OCI-LY3 (cell line): ENCODE measurements at regions not wholly inside any gene's neighbourhood (a gene's known extent, or its start where the extent isn't known, plus 50 kb on each side); places are given as distances from the start of the nearest gene placed in this dataset.

Experiments used
- H2AFZ ChIP-seq: fragments of 200-600, 300-600 bp; shearing (Covaris generic); 2 replicates; pipeline ENCODE4 v1.6.0; 2014; ENCODE audit warnings: antibody characterized with exemption, low read depth, low read length
- H3K27ac ChIP-seq: fragments of 200-600, 300-600 bp; sonication (generic); 2 replicates; pipeline ENCODE4 v1.5.1; 2014; ENCODE audit warnings: mild to moderate bottlenecking, low read length, moderate library complexity, mixed read lengths
- H3K27me3 ChIP-seq: fragments of 200-600, 300-600 bp; sonication (generic); 2 replicates; pipeline ENCODE4 v1.6.1; 2014; ENCODE audit warnings: low read depth, low read length, mixed read lengths
- H3K36me3 ChIP-seq: fragments of 200-600, 300-600 bp; sonication (generic); replicated peaks from 2 replicates; pipeline ENCODE3; 2014; ENCODE audit warnings: low read depth, low read length, mixed read lengths
- H3K4me1 ChIP-seq: fragments of 300-600, 200-600 bp; sonication (generic); 2 replicates; pipeline ENCODE4 v1.6.1; 2014; ENCODE audit warnings: low read length, mixed read lengths
- H3K4me2 ChIP-seq: fragments of 200-600, 300-600 bp; sonication (generic); 2 replicates; pipeline ENCODE4 v1.6.1; 2014; ENCODE audit warnings: low read length, mixed read lengths
- H3K4me3 ChIP-seq: fragments of 300-600, 200-600 bp; sonication (generic); 2 replicates; pipeline ENCODE4 v1.5.1; 2014; ENCODE audit warnings: antibody characterized with exemption, mild to moderate bottlenecking, low read length, moderate library complexity
- H3K79me2 ChIP-seq: fragments of 300-600, 200-600 bp; shearing (Covaris generic); 2 replicates; pipeline ENCODE4 v1.6.1; 2014; ENCODE audit warnings: mild to moderate bottlenecking, low read length, mixed read lengths
- H3K9ac ChIP-seq: fragments of 300-600, 200-600 bp; shearing (Covaris generic); 2 replicates; pipeline ENCODE4 v1.6.0; 2014; ENCODE audit warnings: mild to moderate bottlenecking, low read length, moderate library complexity
- H3K9me3 ChIP-seq: fragments of 200-600, 300-600 bp; shearing (Covaris generic); 2 replicates; pipeline ENCODE4 v1.6.1; 2014; ENCODE audit warnings: low read length, mixed read lengths; ENCODE audit not compliant: insufficient read depth
- H4K20me1 ChIP-seq: fragments of 200-600, 300-600 bp; sonication (generic); 2 replicates; pipeline ENCODE4 v1.6.1; 2016; ENCODE audit warnings: low read length, mixed read lengths; ENCODE audit not compliant: insufficient read depth
- EZH2phosphoT487 ChIP-seq: fragments of 200-600 bp; shearing (Covaris generic); IDR thresholded peaks from 2 replicates; pipeline ENCODE4 v1.6.1; 2018; ENCODE audit warnings: antibody characterized with exemption, mixed run types, low read depth
- TF ChIP-seq, protein P1 (sequence below): fragments of 200-600, 300-600 bp; sonication (generic); IDR thresholded peaks from 2 replicates; pipeline ENCODE4 v1.5.1; 2014; ENCODE audit warnings: antibody characterized with exemption, low read length, low read depth

DNA sequence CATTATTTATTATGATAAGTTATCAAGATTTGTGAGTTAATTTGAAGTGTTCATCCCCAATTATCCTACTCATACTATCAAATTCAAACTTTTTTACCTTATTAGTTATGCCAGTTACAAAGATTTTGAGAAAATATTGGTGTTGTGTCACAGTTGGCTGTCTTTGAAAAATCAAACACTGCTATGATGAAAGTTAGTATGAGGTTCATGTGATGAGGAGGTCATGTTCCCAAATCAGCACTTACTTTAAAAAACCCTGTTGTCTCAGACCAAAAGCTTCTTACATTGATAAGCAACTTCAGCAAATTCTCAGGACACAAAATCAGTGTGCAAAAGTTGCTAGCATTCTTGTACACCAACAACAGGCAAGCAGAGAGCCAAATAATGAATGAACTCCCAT is 68.1 kb downstream of the TTC6 start:
- Histone ChIP-seq H3K36me3 (no peaks in the 10 kb centered on the region), H3K27ac (no peak overlapping the region), H3K4me1 (no peaks in the 10 kb centered on the region), H3K79me2 (no peaks in the 10 kb centered on the region), H3K9ac (no peak overlapping the region), H3K9me3 (no peaks in the 10 kb centered on the region), H3K4me3 (no peak overlapping the region), H2AFZ (no peak overlapping the region), H3K4me2 (no peak overlapping the region), H3K27me3 (no peaks in the 10 kb centered on the region), H4K20me1 (no peaks in the 10 kb centered on the region)
- no peak for TF ChIP-seq EZH2phosphoT487
- TF ChIP-seq, protein P1, sequence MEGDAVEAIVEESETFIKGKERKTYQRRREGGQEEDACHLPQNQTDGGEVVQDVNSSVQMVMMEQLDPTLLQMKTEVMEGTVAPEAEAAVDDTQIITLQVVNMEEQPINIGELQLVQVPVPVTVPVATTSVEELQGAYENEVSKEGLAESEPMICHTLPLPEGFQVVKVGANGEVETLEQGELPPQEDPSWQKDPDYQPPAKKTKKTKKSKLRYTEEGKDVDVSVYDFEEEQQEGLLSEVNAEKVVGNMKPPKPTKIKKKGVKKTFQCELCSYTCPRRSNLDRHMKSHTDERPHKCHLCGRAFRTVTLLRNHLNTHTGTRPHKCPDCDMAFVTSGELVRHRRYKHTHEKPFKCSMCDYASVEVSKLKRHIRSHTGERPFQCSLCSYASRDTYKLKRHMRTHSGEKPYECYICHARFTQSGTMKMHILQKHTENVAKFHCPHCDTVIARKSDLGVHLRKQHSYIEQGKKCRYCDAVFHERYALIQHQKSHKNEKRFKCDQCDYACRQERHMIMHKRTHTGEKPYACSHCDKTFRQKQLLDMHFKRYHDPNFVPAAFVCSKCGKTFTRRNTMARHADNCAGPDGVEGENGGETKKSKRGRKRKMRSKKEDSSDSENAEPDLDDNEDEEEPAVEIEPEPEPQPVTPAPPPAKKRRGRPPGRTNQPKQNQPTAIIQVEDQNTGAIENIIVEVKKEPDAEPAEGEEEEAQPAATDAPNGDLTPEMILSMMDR, result no peak

DNA sequence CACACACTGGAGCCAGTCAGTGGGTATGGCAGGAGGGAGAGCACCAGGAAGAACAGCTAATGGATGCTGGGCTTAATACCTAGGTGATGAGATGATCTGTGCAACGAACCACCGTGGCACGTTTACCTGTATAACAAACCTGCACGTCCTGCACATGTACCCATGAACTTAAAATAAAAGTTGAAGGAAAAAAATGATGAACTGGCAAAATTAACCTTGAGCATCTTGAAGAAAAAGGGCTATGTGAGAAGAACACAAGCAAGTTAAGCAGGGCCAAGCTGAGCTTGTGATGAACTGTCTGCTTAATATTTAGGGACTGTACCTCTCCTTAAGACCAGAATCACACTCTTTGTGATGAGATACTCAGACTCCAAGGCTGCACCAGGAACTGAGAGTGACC is 70.0 kb downstream of the TTC6 start:
- Histone ChIP-seq H3K27ac (no peak overlapping the region), H4K20me1 (no peaks in the 10 kb centered on the region), H3K4me3 (no peak overlapping the region), H3K79me2 (no peaks in the 10 kb centered on the region), H3K36me3 (no peaks in the 10 kb centered on the region), H3K9me3 (no peaks in the 10 kb centered on the region), H3K9ac (no peak overlapping the region), H2AFZ (no peak overlapping the region), H3K27me3 (no peaks in the 10 kb centered on the region), H3K4me2 (no peak overlapping the region), H3K4me1 (no peaks in the 10 kb centered on the region)
- TF ChIP-seq EZH2phosphoT487, result no peak
- TF ChIP-seq, protein P1, result no peak

DNA sequence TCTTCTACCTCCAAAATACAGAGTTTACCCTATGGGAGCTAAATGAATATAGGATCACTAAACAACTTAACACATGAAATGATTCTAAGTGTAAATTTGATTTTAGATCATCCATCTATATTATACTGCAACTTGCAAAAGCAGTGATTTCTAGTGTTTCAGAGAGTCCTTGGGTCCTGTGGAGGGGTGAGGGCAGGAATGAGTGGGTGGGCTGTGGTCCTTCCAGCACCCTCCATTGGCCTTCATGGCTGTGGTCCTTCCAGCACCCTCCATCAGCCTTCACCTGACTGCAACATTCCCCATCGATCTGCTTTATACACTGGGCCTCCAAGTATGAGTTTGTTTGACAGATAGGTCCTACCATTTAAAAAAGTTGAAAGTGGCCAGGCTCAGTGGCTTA is 70.5 kb downstream of the TTC6 start:
- H4K20me1 ChIP-seq, result no peaks in the 10 kb centered on the region
- H3K4me1 ChIP-seq, result no peaks in the 10 kb centered on the region
- H3K36me3 ChIP-seq, result no peaks in the 10 kb centered on the region
- no peaks in the 10 kb centered on the region for H3K9me3 ChIP-seq
- H3K4me2 ChIP-seq, result no peak overlapping the region
- H2AFZ ChIP-seq, result no peak overlapping the region
- H3K79me2 ChIP-seq, result no peaks in the 10 kb centered on the region
- no peak overlapping the region for H3K27ac ChIP-seq
- no peak overlapping the region for H3K9ac ChIP-seq
- no peak overlapping the region for H3K4me3 ChIP-seq
- H3K27me3 ChIP-seq, result no peaks in the 10 kb centered on the region
- TF ChIP-seq, protein P1, result no peak
- no peak for TF ChIP-seq EZH2phosphoT487

DNA sequence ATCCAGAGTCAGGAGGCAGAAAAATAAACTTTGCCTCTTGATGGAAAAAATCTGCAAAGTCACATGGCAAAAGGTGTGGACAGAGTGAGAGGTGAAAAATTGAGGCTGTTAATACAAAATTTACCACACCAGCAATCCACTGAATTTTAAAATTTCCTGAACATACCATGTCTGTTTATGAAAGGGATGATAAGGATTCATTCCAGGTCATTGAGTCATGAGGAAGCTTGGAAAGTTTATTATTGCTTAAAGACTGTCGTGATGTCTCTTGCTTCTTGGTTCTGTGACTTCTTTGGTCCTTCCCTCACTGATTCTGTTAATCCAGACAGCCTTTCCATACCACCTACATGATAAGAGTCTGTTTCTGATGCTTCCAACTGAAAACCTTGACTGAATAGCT is 73.2 kb downstream of the TTC6 start:
- H3K79me2 ChIP-seq, result no peaks in the 10 kb centered on the region
- no peak overlapping the region for H3K27ac ChIP-seq
- no peaks in the 10 kb centered on the region for H3K36me3 ChIP-seq
- no peaks in the 10 kb centered on the region for H3K4me1 ChIP-seq
- H3K4me2 ChIP-seq, result no peak overlapping the region
- H3K9ac ChIP-seq, result no peak overlapping the region
- H3K4me3 ChIP-seq, result no peak overlapping the region
- H2AFZ ChIP-seq, result no peak overlapping the region
- H3K27me3 ChIP-seq, result no peaks in the 10 kb centered on the region
- H4K20me1 ChIP-seq, result no peaks in the 10 kb centered on the region
- no peak for TF ChIP-seq EZH2phosphoT487
- TF ChIP-seq, protein P1, result no peak
- H3K9me3 ChIP-seq, result no peaks in the 10 kb centered on the region
